Esophagus muscularis mucosa (tissue), 3 donors: ENCODE measurements at regions not wholly inside any gene's neighbourhood (a gene's known extent, or its start where the extent isn't known, plus 50 kb on each side); places are given as distances from the start of the nearest gene placed in this dataset.

Experiments used
- EP300 ChIP-seq: sonication (generic); formaldehyde crosslinking; IDR thresholded peaks from one replicate; pipeline ENCODE4 v1.6.1; 2017; ENCODE audit warnings: antibody characterized with exemption
- TF ChIP-seq, protein P1 (sequence below), 3 experiments: fragments of 200-600 bp in 2 of 3; fragments of 450-650 bp in 1 of 3; sonication (generic) in 2 of 3; IDR thresholded peaks; one replicate each; pipeline ENCODE4 v1.5.1; 2017 to 2019; ENCODE audit warnings: antibody characterized with exemption in 3 of 3, mild to moderate bottlenecking in 2 of 3, moderate library complexity in 1 of 3

GRCh38 chr18:28485210-28485801 lies 308.4 kb upstream of the CDH2 start:
- TF ChIP-seq, protein P1, sequence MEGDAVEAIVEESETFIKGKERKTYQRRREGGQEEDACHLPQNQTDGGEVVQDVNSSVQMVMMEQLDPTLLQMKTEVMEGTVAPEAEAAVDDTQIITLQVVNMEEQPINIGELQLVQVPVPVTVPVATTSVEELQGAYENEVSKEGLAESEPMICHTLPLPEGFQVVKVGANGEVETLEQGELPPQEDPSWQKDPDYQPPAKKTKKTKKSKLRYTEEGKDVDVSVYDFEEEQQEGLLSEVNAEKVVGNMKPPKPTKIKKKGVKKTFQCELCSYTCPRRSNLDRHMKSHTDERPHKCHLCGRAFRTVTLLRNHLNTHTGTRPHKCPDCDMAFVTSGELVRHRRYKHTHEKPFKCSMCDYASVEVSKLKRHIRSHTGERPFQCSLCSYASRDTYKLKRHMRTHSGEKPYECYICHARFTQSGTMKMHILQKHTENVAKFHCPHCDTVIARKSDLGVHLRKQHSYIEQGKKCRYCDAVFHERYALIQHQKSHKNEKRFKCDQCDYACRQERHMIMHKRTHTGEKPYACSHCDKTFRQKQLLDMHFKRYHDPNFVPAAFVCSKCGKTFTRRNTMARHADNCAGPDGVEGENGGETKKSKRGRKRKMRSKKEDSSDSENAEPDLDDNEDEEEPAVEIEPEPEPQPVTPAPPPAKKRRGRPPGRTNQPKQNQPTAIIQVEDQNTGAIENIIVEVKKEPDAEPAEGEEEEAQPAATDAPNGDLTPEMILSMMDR (IDR thresholded peaks at IDR 0.05) = no peak
- no peak for TF ChIP-seq EP300
